GM12873 (cell line): ENCODE measurements at regions not wholly inside any gene's neighbourhood (a gene's known extent, or its start where the extent isn't known, plus 50 kb on each side); places are given as distances from the start of the nearest gene placed in this dataset.

Experiments used
- CTCF ChIP-seq: IDR thresholded peaks from 2 replicates; pipeline ENCODE4 v1.5.1; 2012; ENCODE audit warnings: low read depth, mild to moderate bottlenecking, moderate library complexity, low read length, control low read depth; ENCODE audit not compliant: insufficient read depth; ENCODE audit errors: missing control alignments

GRCh38 chr20:63072991-63073737, 66.4 kb upstream of the BHLHE23 start:
- no peak for TF ChIP-seq CTCF

GRCh38 chr20:63072231-63072791, 65.5 kb upstream of the BHLHE23 start:
- TF ChIP-seq CTCF: no peak

GRCh38 chr20:63071541-63072181, 64.9 kb upstream of the BHLHE23 start:
- TF ChIP-seq CTCF: no peak

GRCh38 chr20:63070771-63071540, 64.2 kb upstream of the BHLHE23 start:
- TF ChIP-seq CTCF: no peak

- TF ChIP-seq CTCF: no peak
Measured at GRCh38 chr20:63070301-63070625, 63.5 kb upstream of the BHLHE23 start.

- TF ChIP-seq CTCF: no peak
Measured at GRCh38 chr20:63068711-63069367, 62.1 kb upstream of the BHLHE23 start.
